SK-N-MC (cell line): ENCODE measurements at regions not wholly inside any gene's neighbourhood (a gene's known extent, or its start where the extent isn't known, plus 50 kb on each side); places are given as distances from the start of the nearest gene placed in this dataset.

Experiments
- EZH2 ChIP-seq: fragments of 200-600 bp; sonication (generic); IDR thresholded peaks from one replicate; pipeline ENCODE4 v1.6.1; 2017; ENCODE audit warnings: antibody characterized with exemption
- POLR2AphosphoS5 ChIP-seq: IDR thresholded peaks from 2 replicates; pipeline ENCODE4 v1.6.1; 2012; ENCODE audit warnings: mild to moderate bottlenecking, low read depth, low read length, borderline replicate concordance

- TF ChIP-seq EZH2 (no peak), POLR2AphosphoS5 (no peak)
These were observed 75.2 kb upstream of the NUDT6 start for GRCh38 chr4:122997463-122998101.
